BLaER1 (cell line): ENCODE measurements at regions not wholly inside any gene's neighbourhood (a gene's known extent, or its start where the extent isn't known, plus 50 kb on each side); places are given as distances from the start of the nearest gene placed in this dataset.
A peak's percentile ranks its signal among the peaks of the same experiment; 100 is the strongest.

Source experiments
- H3K27ac ChIP-seq: shearing (Covaris generic); formaldehyde crosslinking; 2 replicates; pipeline ENCODE4 v1.8.1; 2022
- H3K27me3 ChIP-seq: shearing (Covaris generic); formaldehyde crosslinking; 2 replicates; pipeline ENCODE4 v1.8.1; 2022
- H3K36me3 ChIP-seq: shearing (Covaris generic); formaldehyde crosslinking; 2 replicates; pipeline ENCODE4 v1.8.1; 2022
- H3K4me1 ChIP-seq: shearing (Covaris generic); formaldehyde crosslinking; 2 replicates; pipeline ENCODE4 v1.8.1; 2022
- H3K4me2 ChIP-seq: shearing (Covaris generic); formaldehyde crosslinking; 2 replicates; pipeline ENCODE4 v1.8.1; 2022
- H3K4me3 ChIP-seq: shearing (Covaris generic); formaldehyde crosslinking; 2 replicates; pipeline ENCODE4 v1.8.1; 2022
- H3K9ac ChIP-seq: shearing (Covaris generic); formaldehyde crosslinking; 2 replicates; pipeline ENCODE4 v1.8.1; 2022
- H3K9me3 ChIP-seq: shearing (Covaris generic); formaldehyde crosslinking; 2 replicates; pipeline ENCODE4 v1.8.1; 2022
- H4K20me1 ChIP-seq: shearing (Covaris generic); formaldehyde crosslinking; 2 replicates; pipeline ENCODE4 v1.8.1; 2022
- Cebpa-rat ChIP-seq: shearing (Covaris generic); IDR thresholded peaks from 2 replicates; pipeline ENCODE4 v1.8.1; 2022

GRCh38 chr11:131074573-131074972 lies 158.3 kb upstream of the SNX19 start:
- no peak overlapping the region for H3K9ac ChIP-seq
- H3K4me1 ChIP-seq, result no peaks in the 10 kb centered on the region
- no peaks in the 10 kb centered on the region for H3K27me3 ChIP-seq
- no peaks in the 10 kb centered on the region for H3K36me3 ChIP-seq
- no peak overlapping the region for H3K4me2 ChIP-seq
- no peak overlapping the region for H3K27ac ChIP-seq
- H4K20me1 ChIP-seq, result no peaks in the 10 kb centered on the region
- H3K9me3 ChIP-seq, result no peaks in the 10 kb centered on the region
- no peak for TF ChIP-seq Cebpa-rat
- no peak overlapping the region for H3K4me3 ChIP-seq

- H4K20me1 ChIP-seq, result no peaks in the 10 kb centered on the region
- no peak for TF ChIP-seq Cebpa-rat
- H3K9ac ChIP-seq, result no peak overlapping the region
- H3K4me3 ChIP-seq, result no peak overlapping the region
- H3K36me3 ChIP-seq, result no peaks in the 10 kb centered on the region
- no peaks in the 10 kb centered on the region for H3K27me3 ChIP-seq
- H3K27ac ChIP-seq, result no peak overlapping the region
- H3K4me2 ChIP-seq, result no peak overlapping the region
- no peaks in the 10 kb centered on the region for H3K4me1 ChIP-seq
- H3K9me3 ChIP-seq, result peaks cover 3% of the 10 kb centered on the region; the same call in 1 of the 2 replicates
Observed at GRCh38 chr11:131077340-131077739, 161.1 kb upstream of the SNX19 start.

GRCh38 chr11:131079036-131079435 lies 162.8 kb upstream of the SNX19 start:
- Histone ChIP-seq H3K4me2 (no peak overlapping the region), H3K4me3 (no peak overlapping the region), H3K27ac (no peak overlapping the region), H3K9ac (no peak overlapping the region), H4K20me1 (no peaks in the 10 kb centered on the region), H3K27me3 (no peaks in the 10 kb centered on the region), H3K9me3 (peaks cover 3% of the 10 kb centered on the region; the same call in 1 of the 2 replicates), H3K36me3 (no peaks in the 10 kb centered on the region), H3K4me1 (no peaks in the 10 kb centered on the region)
- TF ChIP-seq Cebpa-rat, result no peak

- H3K4me2 ChIP-seq, result no peak overlapping the region
- H3K9ac ChIP-seq, result no peak overlapping the region
- H3K27me3 ChIP-seq, result no peaks in the 10 kb centered on the region
- no peak overlapping the region for H3K4me3 ChIP-seq
- H4K20me1 ChIP-seq, result no peaks in the 10 kb centered on the region
- H3K4me1 ChIP-seq, result peaks cover 5% of the 10 kb centered on the region
- H3K9me3 ChIP-seq, result peaks cover 14% of the 10 kb centered on the region
- H3K36me3 ChIP-seq, result no peaks in the 10 kb centered on the region
- no peak overlapping the region for H3K27ac ChIP-seq
- TF ChIP-seq Cebpa-rat, result no peak
Observed at GRCh38 chr11:131089727-131090245, 173.5 kb upstream of the SNX19 start.

- Histone ChIP-seq H3K4me2 (no peak overlapping the region), H3K9ac (no peak overlapping the region), H3K4me3 (no peak overlapping the region), H3K27me3 (no peaks in the 10 kb centered on the region), H3K4me1 (peaks cover 16% of the 10 kb centered on the region), H4K20me1 (no peaks in the 10 kb centered on the region), H3K36me3 (no peaks in the 10 kb centered on the region), H3K9me3 (no peaks in the 10 kb centered on the region), H3K27ac (no peak overlapping the region)
- no peak for TF ChIP-seq Cebpa-rat
Observed at GRCh38 chr11:131092469-131092868, 176.2 kb upstream of the SNX19 start.

GRCh38 chr11:131094827-131095226 lies 178.5 kb upstream of the SNX19 start:
- Histone ChIP-seq H3K4me2 (peak overlapping the region; percentile 60), H3K27me3 (no peaks in the 10 kb centered on the region), H3K4me1 (peaks cover 16% of the 10 kb centered on the region), H3K4me3 (no peak overlapping the region), H3K36me3 (no peaks in the 10 kb centered on the region), H4K20me1 (no peaks in the 10 kb centered on the region), H3K9ac (no peak overlapping the region), H3K9me3 (no peaks in the 10 kb centered on the region), H3K27ac (no peak overlapping the region)
- no peak for TF ChIP-seq Cebpa-rat

DNA sequence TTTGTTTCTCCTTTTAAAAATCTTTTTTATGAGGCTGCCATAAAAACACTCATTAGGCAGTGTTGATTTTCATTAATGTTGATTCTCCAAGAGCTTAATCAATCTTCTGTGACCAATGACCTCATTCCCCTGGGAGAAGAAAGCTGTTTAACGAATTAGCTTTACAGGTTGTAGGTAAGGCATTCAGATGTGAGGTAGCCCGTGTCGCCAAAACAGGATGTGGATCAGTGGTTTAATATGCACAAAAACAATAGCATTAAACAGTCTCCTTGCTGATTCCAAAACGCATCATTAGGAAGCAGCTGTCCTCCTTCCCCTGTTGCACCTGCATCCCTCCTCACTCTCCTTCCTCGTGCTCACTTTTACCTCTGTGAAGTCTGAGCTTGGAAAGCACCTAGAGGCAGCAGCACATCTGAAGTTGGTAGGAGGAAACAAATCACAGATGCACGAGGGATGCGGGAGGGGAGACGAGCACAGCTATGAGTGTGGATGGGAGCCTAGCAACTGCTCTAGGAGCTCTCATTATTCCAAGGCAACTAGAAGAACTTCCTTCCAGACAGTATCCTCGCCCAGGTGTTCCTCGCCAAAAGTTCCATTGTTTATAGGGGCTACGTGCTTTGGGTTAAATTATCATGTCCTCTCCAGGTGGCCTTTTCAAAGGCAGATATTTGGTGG lies 179.4 kb upstream of the SNX19 start:
- no peak overlapping the region for H3K9ac ChIP-seq
- H3K4me3 ChIP-seq, result no peak overlapping the region
- H3K27ac ChIP-seq, result no peak overlapping the region
- no peaks in the 10 kb centered on the region for H4K20me1 ChIP-seq
- no peaks in the 10 kb centered on the region for H3K9me3 ChIP-seq
- no peaks in the 10 kb centered on the region for H3K27me3 ChIP-seq
- H3K36me3 ChIP-seq, result no peaks in the 10 kb centered on the region
- no peak for TF ChIP-seq Cebpa-rat
- H3K4me2 ChIP-seq, result peak overlapping the region; percentile 60
- H3K4me1 ChIP-seq, result peaks cover 16% of the 10 kb centered on the region

DNA sequence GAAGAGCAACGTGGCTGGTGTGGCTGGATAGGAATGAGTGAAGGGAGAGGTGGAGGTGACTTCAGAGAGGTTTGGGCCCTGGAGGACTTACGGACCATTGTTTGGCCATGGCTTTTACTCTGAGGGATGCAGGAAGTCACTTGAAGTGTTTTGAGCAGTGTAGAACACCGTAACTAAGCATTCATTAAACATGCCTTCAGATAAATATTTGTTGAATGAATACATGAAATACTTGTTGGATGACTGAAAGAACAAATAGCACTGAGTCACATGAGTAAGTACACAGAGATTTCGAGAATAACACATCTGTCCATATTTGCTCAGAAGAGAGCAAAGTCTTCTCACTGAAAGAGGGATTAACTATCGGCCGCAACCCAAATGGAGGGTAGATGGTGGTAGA lies 182.7 kb upstream of the SNX19 start:
- TF ChIP-seq Cebpa-rat, result no peak
- H3K4me2 ChIP-seq, result no peak overlapping the region
- peaks cover 16% of the 10 kb centered on the region for H3K4me1 ChIP-seq
- H3K27ac ChIP-seq, result no peak overlapping the region
- no peaks in the 10 kb centered on the region for H3K9me3 ChIP-seq
- H3K36me3 ChIP-seq, result no peaks in the 10 kb centered on the region
- no peak overlapping the region for H3K4me3 ChIP-seq
- no peaks in the 10 kb centered on the region for H4K20me1 ChIP-seq
- no peak overlapping the region for H3K9ac ChIP-seq
- H3K27me3 ChIP-seq, result no peaks in the 10 kb centered on the region

GRCh38 chr11:131099746-131100145 lies 183.5 kb upstream of the SNX19 start:
- H4K20me1 ChIP-seq, result no peaks in the 10 kb centered on the region
- no peak for TF ChIP-seq Cebpa-rat

GRCh38 chr11:131108760-131109159 lies 192.5 kb upstream of the SNX19 start:
- Histone ChIP-seq H3K27ac (no peak overlapping the region), H3K27me3 (no peaks in the 10 kb centered on the region), H3K4me2 (no peak overlapping the region), H4K20me1 (no peaks in the 10 kb centered on the region), H3K9me3 (peaks cover 24% of the 10 kb centered on the region), H3K4me3 (no peak overlapping the region), H3K4me1 (no peaks in the 10 kb centered on the region), H3K36me3 (no peaks in the 10 kb centered on the region), H3K9ac (no peak overlapping the region)
- no peak for TF ChIP-seq Cebpa-rat

More at GRCh38 chr11:131099746-131100145, 183.5 kb upstream of the SNX19 start:
- Histone ChIP-seq H3K4me1 (peaks cover 12% of the 10 kb centered on the region), H3K9ac (no peak overlapping the region), H3K4me3 (no peak overlapping the region), H3K9me3 (no peaks in the 10 kb centered on the region), H3K36me3 (no peaks in the 10 kb centered on the region), H3K4me2 (no peak overlapping the region), H3K27ac (no peak overlapping the region), H3K27me3 (no peaks in the 10 kb centered on the region)

DNA sequence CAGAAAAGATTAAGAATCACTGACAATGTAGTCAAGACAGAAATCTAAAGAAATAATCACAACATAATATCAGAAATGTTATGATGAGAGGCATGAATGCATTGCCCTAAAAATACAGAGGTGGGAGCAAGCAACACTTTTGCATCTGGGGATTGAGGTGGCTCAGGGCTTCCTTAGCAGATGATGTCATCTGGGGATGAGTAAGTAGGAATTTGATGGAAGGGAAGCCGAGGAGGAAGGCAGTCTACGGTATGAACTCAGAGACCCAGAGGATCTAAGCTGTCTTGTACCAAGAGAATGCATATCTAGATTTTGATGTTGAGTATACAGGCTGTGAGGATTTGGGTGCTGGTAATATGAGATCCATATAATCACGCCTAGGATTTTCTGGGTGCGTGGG lies 193.0 kb upstream of the SNX19 start:
- TF ChIP-seq Cebpa-rat, result no peak
- H3K36me3 ChIP-seq, result no peaks in the 10 kb centered on the region
- no peaks in the 10 kb centered on the region for H3K27me3 ChIP-seq
- H4K20me1 ChIP-seq, result no peaks in the 10 kb centered on the region
- no peak overlapping the region for H3K4me2 ChIP-seq
- no peak overlapping the region for H3K27ac ChIP-seq
- H3K9me3 ChIP-seq, result peaks cover 24% of the 10 kb centered on the region
- H3K9ac ChIP-seq, result no peak overlapping the region
- H3K4me3 ChIP-seq, result no peak overlapping the region
- H3K4me1 ChIP-seq, result no peaks in the 10 kb centered on the region
